Testis (tissue), 2 donors: ENCODE measurements at regions not wholly inside any gene's neighbourhood (a gene's known extent, or its start where the extent isn't known, plus 50 kb on each side); places are given as distances from the start of the nearest gene placed in this dataset.
"Not testable (repeated sequence)": the region's sequence is repeated elsewhere in the genome, so short reads cannot be mapped to it uniquely, and the experiment has no call there.

Source experiments
- CTCF ChIP-seq, 3 experiments: fragments of 450-650 bp in 2 of 3; fragments of 200-600 bp in 1 of 3; sonication (generic) in 1 of 3; IDR thresholded peaks; one replicate each; pipeline ENCODE4 v1.5.1; 2016 to 2019; ENCODE audit warnings: antibody characterized with exemption in 3 of 3, mild to moderate bottlenecking in 2 of 3, moderate library complexity in 1 of 3
- POLR2A ChIP-seq: fragments of 450-650 bp; IDR thresholded peaks from one replicate; pipeline ENCODE4 v1.6.1; 2017; ENCODE audit warnings: antibody characterized with exemption, mild to moderate bottlenecking, moderate library complexity

DNA sequence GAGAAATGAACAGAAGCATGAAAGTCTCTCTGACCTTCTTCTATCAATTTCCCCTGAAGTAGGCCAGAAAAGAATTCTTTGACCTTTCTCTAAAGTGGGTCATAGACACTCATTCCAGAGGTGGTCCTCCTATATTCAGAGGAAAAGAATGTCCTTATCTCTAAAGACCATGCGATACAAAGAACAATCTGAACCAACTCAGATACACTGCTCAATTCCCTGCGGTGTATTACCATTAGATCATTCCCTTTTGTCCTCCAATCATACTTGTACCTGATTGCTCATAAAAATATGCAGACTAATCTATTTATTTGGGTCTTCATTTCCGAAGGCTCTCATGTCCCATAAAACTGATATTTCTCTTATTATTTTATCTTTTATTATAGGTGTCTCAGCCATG, 652.4 kb upstream of the CHD1 start:
- TF ChIP-seq CTCF (IDR thresholded peaks at IDR 0.05); POLR2A: not testable (repeated sequence)
